CD4-positive, alpha-beta T cell (primary cell): ENCODE measurements at regions not wholly inside any gene's neighbourhood (a gene's known extent, or its start where the extent isn't known, plus 50 kb on each side); places are given as distances from the start of the nearest gene placed in this dataset.

ENCODE experiments used
- ATAC-seq: fragments of 200-7000 bp; cut with Tn5 transposase; one replicate; pipeline ENCODE4 v1.10.0; 2022; ENCODE audit warnings: mild to moderate bottlenecking; ENCODE audit not compliant: poor library complexity
- CTCF ChIA-PET: fragments of 350-600 bp; sonication (Branson Sonifier 250); formaldehyde crosslinking; loops from one replicate; lab custom pipeline; 2021; ENCODE audit warnings: antibody characterized with exemption, inconsistent platforms; lab: Charles Lee
- POLR2A ChIA-PET: fragments of 350-600 bp; sonication (Branson Sonifier 250); formaldehyde crosslinking; loops from one replicate; lab custom pipeline; 2021; ENCODE audit warnings: antibody characterized with exemption, inconsistent platforms; lab: Charles Lee
- DNase-seq, 14 experiments: peaks; one replicate each; pipeline ENCODE4 v3.0.0-alpha.2; 2013 to 2020; ENCODE audit warnings: mixed read lengths in 2 of 14
- H3K27ac ChIP-seq, 2 donors: one replicate each; pipeline versions ENCODE4 v1.5.1 to v1.7.0; 2013; ENCODE audit warnings: low read length in 2 of 2, low read depth in 1 of 2, mild to moderate bottlenecking in 1 of 2
- H3K27me3 ChIP-seq, 2 experiments: 1 replicate in 1 of 2; 2 replicates in 1 of 2; pipeline versions ENCODE4 v1.6.1 to v1.7.0; 2013; ENCODE audit warnings: low read length in 2 of 2, control low read depth in 1 of 2, mild to moderate bottlenecking in 1 of 2, moderate library complexity in 1 of 2; ENCODE audit not compliant: insufficient read depth in 2 of 2, control insufficient read depth in 1 of 2
- H3K36me3 ChIP-seq: one replicate; pipeline ENCODE4 v1.6.1; 2013; ENCODE audit warnings: low read length, control low read depth; ENCODE audit not compliant: insufficient read depth
- H3K4me1 ChIP-seq: one replicate; pipeline ENCODE4 v1.6.1; 2013; ENCODE audit warnings: low read length, control low read depth; ENCODE audit not compliant: insufficient read depth
- H3K4me3 ChIP-seq: one replicate; pipeline ENCODE4 v1.5.1; 2013; ENCODE audit warnings: mild to moderate bottlenecking, low read length, moderate library complexity
- H3K9me3 ChIP-seq, 2 experiments: 1 replicate in 1 of 2; 2 replicates in 1 of 2; pipeline versions ENCODE4 v1.6.1 to v1.7.0; 2013; ENCODE audit warnings: low read length in 2 of 2, mild to moderate bottlenecking in 2 of 2, control low read depth in 1 of 2, moderate library complexity in 1 of 2; ENCODE audit not compliant: control insufficient read depth in 1 of 2, insufficient read depth in 1 of 2
- H3K27ac Mint-ChIP-seq: one replicate; pipeline ENCODE4 v1.8.0; 2020; ENCODE audit warnings: mixed read lengths
- H3K27me3 Mint-ChIP-seq: one replicate; pipeline ENCODE4 v1.8.0; 2021; ENCODE audit warnings: mixed read lengths
- H3K36me3 Mint-ChIP-seq: one replicate; pipeline ENCODE4 v1.8.0; 2021; ENCODE audit warnings: low read depth, mixed read lengths
- H3K4me1 Mint-ChIP-seq: one replicate; pipeline ENCODE4 v1.8.0; 2021; ENCODE audit warnings: low read depth, mixed read lengths
- H3K4me3 Mint-ChIP-seq: one replicate; pipeline ENCODE4 v1.8.0; 2020; ENCODE audit warnings: mild to moderate bottlenecking, mixed read lengths
- H3K9me3 Mint-ChIP-seq: one replicate; pipeline ENCODE4 v1.8.0; 2020; ENCODE audit warnings: mixed read lengths
- intact Hi-C, 2 experiments: fragments of 100-400 bp; cut with DNase I in 1 of 2; cut with micrococcal nuclease in 1 of 2; formaldehyde crosslinking; loops; one replicate each; pipeline versions ENCODE4 v1.15.1 to v1.9.0; 2023 to 2025; cut with DNase I, micrococcal nuclease
- TF ChIP-seq, protein P1 (sequence below): fragments of 200-600 bp; IDR thresholded peaks from one replicate; pipeline ENCODE4 v1.8.0; 2022; ENCODE audit warnings: antibody characterized with exemption, mild to moderate bottlenecking

DNA sequence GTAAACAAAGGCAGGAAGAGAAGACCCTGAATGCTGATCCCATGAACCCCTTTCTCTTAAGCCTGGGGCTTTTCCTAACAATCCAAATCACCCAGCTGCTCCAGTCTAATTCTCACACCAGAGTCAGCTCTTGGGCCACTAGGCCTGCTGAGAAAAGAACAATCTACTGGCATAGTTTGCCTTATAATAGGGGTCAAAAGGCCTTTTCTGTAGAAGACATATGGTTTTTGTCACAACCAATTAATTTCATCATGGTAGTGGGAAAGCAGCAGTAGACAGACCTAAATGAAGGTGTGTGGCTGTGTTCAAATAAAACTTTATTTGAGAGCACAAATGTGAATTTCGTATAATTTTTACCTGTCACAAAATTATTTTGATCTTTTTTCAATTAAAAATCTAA, 994.7 kb upstream of the EPHA7 start:
- Histone ChIP-seq H3K9me3 (no peaks in the 10 kb centered on the region), H3K4me1 (no peaks in the 10 kb centered on the region), H3K27ac (no peak overlapping the region), H3K27me3 (no peaks in the 10 kb centered on the region), H3K4me3 (no peak overlapping the region), H3K36me3 (no peaks in the 10 kb centered on the region)
- Mint-ChIP-seq H3K4me3 (no peak overlapping the region), H3K36me3 (no peaks in the 10 kb centered on the region), H3K9me3 (peaks cover 4% of the 10 kb centered on the region), H3K4me1 (no peaks in the 10 kb centered on the region), H3K27me3 (no peaks in the 10 kb centered on the region), H3K27ac (no peak overlapping the region)
- intact Hi-C loops, result no loop called here
- TF ChIP-seq, protein P1, sequence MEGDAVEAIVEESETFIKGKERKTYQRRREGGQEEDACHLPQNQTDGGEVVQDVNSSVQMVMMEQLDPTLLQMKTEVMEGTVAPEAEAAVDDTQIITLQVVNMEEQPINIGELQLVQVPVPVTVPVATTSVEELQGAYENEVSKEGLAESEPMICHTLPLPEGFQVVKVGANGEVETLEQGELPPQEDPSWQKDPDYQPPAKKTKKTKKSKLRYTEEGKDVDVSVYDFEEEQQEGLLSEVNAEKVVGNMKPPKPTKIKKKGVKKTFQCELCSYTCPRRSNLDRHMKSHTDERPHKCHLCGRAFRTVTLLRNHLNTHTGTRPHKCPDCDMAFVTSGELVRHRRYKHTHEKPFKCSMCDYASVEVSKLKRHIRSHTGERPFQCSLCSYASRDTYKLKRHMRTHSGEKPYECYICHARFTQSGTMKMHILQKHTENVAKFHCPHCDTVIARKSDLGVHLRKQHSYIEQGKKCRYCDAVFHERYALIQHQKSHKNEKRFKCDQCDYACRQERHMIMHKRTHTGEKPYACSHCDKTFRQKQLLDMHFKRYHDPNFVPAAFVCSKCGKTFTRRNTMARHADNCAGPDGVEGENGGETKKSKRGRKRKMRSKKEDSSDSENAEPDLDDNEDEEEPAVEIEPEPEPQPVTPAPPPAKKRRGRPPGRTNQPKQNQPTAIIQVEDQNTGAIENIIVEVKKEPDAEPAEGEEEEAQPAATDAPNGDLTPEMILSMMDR, result no peak
- CTCF ChIA-PET, result no interaction called here
- ATAC-seq (no peak), DNase-seq (no peak)
- POLR2A ChIA-PET, result no interaction called here

DNA sequence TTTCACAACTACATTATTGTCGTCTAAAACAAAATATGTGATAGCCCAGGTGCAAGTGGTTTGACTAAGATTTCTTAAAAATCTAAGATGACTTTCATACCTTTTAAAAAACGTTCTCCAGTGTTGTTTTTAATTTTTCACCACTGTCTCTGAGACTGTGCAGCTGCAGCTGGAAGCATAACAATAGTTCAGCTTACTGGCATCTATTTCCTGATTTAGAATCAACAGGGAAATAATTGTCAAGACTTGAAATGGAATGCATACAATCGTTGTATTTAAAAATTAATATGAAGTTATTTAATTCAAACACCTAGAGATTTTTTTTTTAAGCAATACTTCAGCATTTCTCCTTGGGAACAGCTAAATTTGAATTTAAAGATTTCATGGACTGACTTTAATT, 982.0 kb upstream of the EPHA7 start:
- CTCF ChIA-PET, result no interaction called here
- no peaks in the 10 kb centered on the region for H3K36me3 Mint-ChIP-seq
- no peaks in the 10 kb centered on the region for H3K27me3 Mint-ChIP-seq
- POLR2A ChIA-PET, result no interaction called here
- no peak overlapping the region for H3K27ac Mint-ChIP-seq
- no peaks in the 10 kb centered on the region for H3K4me1 Mint-ChIP-seq
- H3K9me3 ChIP-seq, result no peaks in the 10 kb centered on the region
- ATAC-seq, result no peak
- intact Hi-C loops, result no loop called here
- no peak overlapping the region for H3K4me3 Mint-ChIP-seq
- no peak overlapping the region for H3K4me3 ChIP-seq
- H3K9me3 Mint-ChIP-seq, result no peaks in the 10 kb centered on the region
- no peaks in the 10 kb centered on the region for H3K36me3 ChIP-seq
- TF ChIP-seq, protein P1, result no peak
- no peaks in the 10 kb centered on the region for H3K4me1 ChIP-seq
- no peak overlapping the region for H3K27ac ChIP-seq
- DNase-seq, result no peak
- H3K27me3 ChIP-seq, result no peaks in the 10 kb centered on the region

DNA sequence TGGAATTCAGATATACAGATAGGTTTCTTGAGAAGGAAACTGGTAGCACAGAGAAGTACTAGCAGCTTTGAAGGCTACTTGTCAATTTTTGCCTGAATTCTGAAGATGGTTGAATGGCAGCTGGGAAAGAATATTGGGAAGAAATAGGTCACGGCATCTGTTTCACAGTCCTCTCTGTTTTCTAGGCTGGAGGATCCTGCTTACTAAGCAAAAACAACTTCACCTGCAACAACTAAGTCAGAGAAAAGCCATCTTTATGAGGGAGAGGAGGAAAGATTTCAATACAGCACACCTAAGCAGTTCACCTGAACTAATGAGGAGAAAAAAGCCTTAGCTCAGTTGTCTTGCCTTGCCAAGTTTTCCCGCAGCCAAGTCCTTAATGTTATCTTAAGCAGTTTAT, 975.5 kb upstream of the EPHA7 start:
- no peak overlapping the region for H3K4me3 Mint-ChIP-seq
- no peak overlapping the region for H3K27ac Mint-ChIP-seq
- Histone ChIP-seq H3K4me1 (no peaks in the 10 kb centered on the region), H3K9me3 (no peaks in the 10 kb centered on the region), H3K27ac (no peak overlapping the region), H3K4me3 (no peak overlapping the region), H3K36me3 (no peaks in the 10 kb centered on the region), H3K27me3 (no peaks in the 10 kb centered on the region)
- H3K4me1 Mint-ChIP-seq, result no peaks in the 10 kb centered on the region
- intact Hi-C loops, result no loop called here
- H3K36me3 Mint-ChIP-seq, result no peaks in the 10 kb centered on the region
- DNase-seq (no peak), ATAC-seq (no peak)
- POLR2A ChIA-PET, result no interaction called here
- H3K27me3 Mint-ChIP-seq, result no peaks in the 10 kb centered on the region
- CTCF ChIA-PET, result no interaction called here
- no peaks in the 10 kb centered on the region for H3K9me3 Mint-ChIP-seq
- TF ChIP-seq, protein P1, result no peak
